ENCODE measurements at regions not wholly inside any gene's neighbourhood (a gene's known extent, or its start where the extent isn't known, plus 50 kb on each side); places are given as distances from the start of the nearest gene placed in this dataset.
"Not testable (repeated sequence)": the region's sequence is repeated elsewhere in the genome, so short reads cannot be mapped to it uniquely, and the experiment has no call there.

- no peak for DNase-seq
Measured at GRCh38 chr6:14468647-14469321, 351.2 kb downstream of the CD83 start.

GRCh38 chr6:14470101-14470500, 352.5 kb downstream of the CD83 start:
- DNase-seq, result no peak

GRCh38 chr6:14470671-14471070, 353.1 kb downstream of the CD83 start:
- no peak for DNase-seq

- no peak for DNase-seq
Measured at GRCh38 chr6:14472255-14472985, 354.8 kb downstream of the CD83 start.

GRCh38 chr6:14472986-14473337, 355.4 kb downstream of the CD83 start:
- peak; percentile 73 for DNase-seq

- no peak for DNase-seq
Measured at GRCh38 chr6:14474816-14475215, 357.2 kb downstream of the CD83 start.

GRCh38 chr6:14475306-14475705, 357.7 kb downstream of the CD83 start:
- DNase-seq, result no peak

GRCh38 chr6:14476793-14477531, 359.4 kb downstream of the CD83 start:
- no peak for DNase-seq

- DNase-seq, result no peak
Measured at GRCh38 chr6:14477559-14477958, 360.0 kb downstream of the CD83 start.

GRCh38 chr6:14478381-14479225, 361.0 kb downstream of the CD83 start:
- peak; percentile 41 for DNase-seq

GRCh38 chr6:14481946-14482345, 364.4 kb downstream of the CD83 start:
- DNase-seq, result not testable (repeated sequence)

GRCh38 chr6:14487625-14488024, 370.1 kb downstream of the CD83 start:
- no peak for DNase-seq

GRCh38 chr6:14488180-14488579, 370.6 kb downstream of the CD83 start:
- peak; percentile 31 for DNase-seq

GRCh38 chr6:14489445-14489844, 371.9 kb downstream of the CD83 start:
- DNase-seq, result no peak

- DNase-seq, result no peak
Measured at GRCh38 chr6:14498748-14499147, 381.2 kb downstream of the CD83 start.

- DNase-seq, result no peak
Measured at GRCh38 chr6:14499309-14499708, 381.7 kb downstream of the CD83 start.

- DNase-seq, result no peak
Measured at GRCh38 chr6:14499841-14500240, 382.3 kb downstream of the CD83 start.

- DNase-seq, result no peak
Measured at GRCh38 chr6:14500809-14501208, 383.2 kb downstream of the CD83 start.

- DNase-seq, result no peak
Measured at GRCh38 chr6:14501240-14501639, 383.7 kb downstream of the CD83 start.

GRCh38 chr6:14501914-14502313, 384.3 kb downstream of the CD83 start:
- no peak for DNase-seq

- no peak for DNase-seq
Measured at GRCh38 chr6:14502551-14502950, 385.0 kb downstream of the CD83 start.

GRCh38 chr6:14505401-14505800, 387.8 kb downstream of the CD83 start:
- no peak for DNase-seq

GRCh38 chr6:14506656-14507246, 389.2 kb downstream of the CD83 start:
- no peak for DNase-seq
